ENCODE measurements at regions not wholly inside any gene's neighbourhood (a gene's known extent, or its start where the extent isn't known, plus 50 kb on each side); places are given as distances from the start of the nearest gene placed in this dataset.

GRCh38 chr5:124060011-124060410 is 548.0 kb downstream of the CSNK1G3 start:
- Histone ChIP-seq H3K4me1 (peaks cover 22% of the 10 kb centered on the region), H3K36me3 (no peaks in the 10 kb centered on the region), H3K9me3 (no peaks in the 10 kb centered on the region), H3K4me3 (no peak overlapping the region), H3K27ac (no peak overlapping the region), H3K27me3 (ENCODE audit: low read depth) (no peaks in the 10 kb centered on the region)
- ATAC-seq = no peak
- DNase-seq = no peak
- intact Hi-C loops (cut with DNase I) = no loop called here
- TF ChIP-seq CTCF (IDR thresholded peaks at IDR 0.05) = no peak

- H3K27me3 ChIP-seq (ENCODE audit: low read depth) = no peaks in the 10 kb centered on the region
- peak in 1 of 2 donors; percentile 49 for ATAC-seq
- no peak for TF ChIP-seq CTCF (IDR thresholded peaks at IDR 0.05)
- no peak for DNase-seq
- H3K27ac ChIP-seq = no peak overlapping the region
- no peaks in the 10 kb centered on the region for H3K9me3 ChIP-seq
- H3K4me3 ChIP-seq = no peak overlapping the region
- H3K4me1 ChIP-seq = peaks cover 22% of the 10 kb centered on the region
- H3K36me3 ChIP-seq = no peaks in the 10 kb centered on the region
- intact Hi-C loops (cut with DNase I) = no loop called here
Observed at GRCh38 chr5:124059200-124059599, 547.2 kb downstream of the CSNK1G3 start.

GRCh38 chr5:124057724-124058231 is 545.8 kb downstream of the CSNK1G3 start:
- DNase-seq (no peak), ATAC-seq (no peak)
- no peak overlapping the region for H3K27ac ChIP-seq
- H3K4me1 ChIP-seq = peaks cover 22% of the 10 kb centered on the region
- H3K27me3 ChIP-seq (ENCODE audit: low read depth) = no peaks in the 10 kb centered on the region
- TF ChIP-seq CTCF (IDR thresholded peaks at IDR 0.05) = no peak
- no peak overlapping the region for H3K4me3 ChIP-seq
- no peaks in the 10 kb centered on the region for H3K9me3 ChIP-seq
- intact Hi-C loops (cut with DNase I) = no loop called here
- H3K36me3 ChIP-seq = no peaks in the 10 kb centered on the region

- Histone ChIP-seq H3K4me1 (peaks cover 22% of the 10 kb centered on the region), H3K27me3 (ENCODE audit: low read depth) (no peaks in the 10 kb centered on the region), H3K36me3 (no peaks in the 10 kb centered on the region), H3K4me3 (peak overlapping the region; percentile 18), H3K27ac (no peak overlapping the region), H3K9me3 (no peaks in the 10 kb centered on the region)
- peak; percentile 45 for DNase-seq
- no peak for TF ChIP-seq CTCF (IDR thresholded peaks at IDR 0.05)
- peak; percentile 54 to 59 for ATAC-seq
- intact Hi-C loops (cut with DNase I) = no loop called here
Observed at GRCh38 chr5:124056991-124057723, 545.2 kb downstream of the CSNK1G3 start.

- ATAC-seq (peak; percentile 80 to 85), DNase-seq (peak; percentile 51)
- H3K36me3 ChIP-seq = no peaks in the 10 kb centered on the region
- H3K27me3 ChIP-seq (ENCODE audit: low read depth) = no peaks in the 10 kb centered on the region
- no peaks in the 10 kb centered on the region for H3K9me3 ChIP-seq
- H3K27ac ChIP-seq = no peak overlapping the region
- H3K4me1 ChIP-seq = peaks cover 21% of the 10 kb centered on the region
- no peak for TF ChIP-seq CTCF (IDR thresholded peaks at IDR 0.05)
- intact Hi-C loops (cut with DNase I) = no loop called here
- H3K4me3 ChIP-seq = peak overlapping the region; percentile 18
Observed at GRCh38 chr5:124056326-124056990, 544.5 kb downstream of the CSNK1G3 start.
